Right kidney (tissue), 1 donor: ENCODE measurements at regions not wholly inside any gene's neighbourhood (a gene's known extent, or its start where the extent isn't known, plus 50 kb on each side); places are given as distances from the start of the nearest gene placed in this dataset.

ENCODE experiments used
- DNase-seq: peaks from one replicate; pipeline ENCODE4 v3.0.0-alpha.2; 2016

DNA sequence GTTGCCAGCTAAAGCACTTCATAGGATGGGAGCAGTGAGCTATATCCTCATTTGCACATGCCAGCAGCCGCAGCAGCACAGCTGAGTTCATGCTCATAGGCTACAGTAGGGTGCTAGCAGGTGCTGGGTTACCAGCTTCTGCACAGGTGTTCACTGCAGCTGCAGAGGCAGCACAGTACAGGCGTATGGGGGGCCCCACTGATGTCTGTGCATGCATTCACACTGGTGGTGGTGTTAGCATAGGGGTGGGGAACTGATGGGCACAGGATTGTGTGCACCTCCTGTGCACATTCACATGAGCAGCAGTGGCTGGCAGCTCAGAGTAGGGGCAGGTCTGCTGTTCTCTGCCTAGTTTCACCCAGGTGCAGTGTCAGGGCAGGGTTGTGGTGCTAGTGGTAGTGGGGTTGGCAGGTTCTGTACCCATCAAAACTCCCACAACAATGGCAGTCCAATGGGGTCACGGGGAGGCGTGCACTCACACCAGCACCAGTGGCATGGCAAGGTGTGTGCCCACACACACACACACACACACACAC lies 58.9 kb upstream of the IRAK1BP1 start:
- DNase-seq: no peak

- no peak for DNase-seq
Observed at GRCh38 chr6:78808933-78809332, 58.4 kb upstream of the IRAK1BP1 start.

GRCh38 chr6:78810146-78810545 lies 57.2 kb upstream of the IRAK1BP1 start:
- no peak for DNase-seq

DNA sequence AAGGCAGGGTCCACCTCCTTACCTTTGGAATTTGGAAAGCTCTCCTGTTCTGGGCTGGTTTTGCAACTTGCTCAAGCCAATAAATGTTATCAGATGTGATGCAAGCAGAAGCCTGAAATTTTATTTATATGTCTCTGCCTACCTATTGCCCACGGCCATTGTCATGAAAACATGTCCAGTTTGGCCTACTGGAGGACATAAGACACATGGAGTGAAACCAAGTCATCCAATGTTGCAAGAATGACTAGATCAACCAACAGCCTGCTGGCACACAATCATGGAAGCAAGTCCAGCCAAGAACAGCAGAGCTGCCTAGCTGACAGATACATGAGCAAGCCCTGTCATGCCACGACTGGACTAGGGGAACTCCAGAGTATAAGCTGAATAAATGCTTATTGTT lies 56.7 kb upstream of the IRAK1BP1 start:
- no peak for DNase-seq
